Activated CD8-positive, alpha-beta T cell treated with anti-CD3 and anti-CD28 coated beads for 36 hours (primary cell): ENCODE measurements at regions not wholly inside any gene's neighbourhood (a gene's known extent, or its start where the extent isn't known, plus 50 kb on each side); places are given as distances from the start of the nearest gene placed in this dataset.

Source experiments
- ATAC-seq: fragments of 200-7000 bp; cut with Tn5 transposase; one replicate; pipeline ENCODE4 v1.10.0; 2021; ENCODE audit warnings: mild to moderate bottlenecking, moderate library complexity
- CTCF ChIA-PET: fragments of 350-600 bp; sonication (Branson Sonifier 250); formaldehyde crosslinking; loops from one replicate; lab custom pipeline; 2021; ENCODE audit warnings: antibody characterized with exemption; lab: Charles Lee
- POLR2A ChIA-PET: fragments of 350-600 bp; sonication (Branson Sonifier 250); formaldehyde crosslinking; loops from one replicate; lab custom pipeline; 2021; ENCODE audit warnings: antibody characterized with exemption; lab: Charles Lee
- DNase-seq: peaks from one replicate; pipeline ENCODE4 v3.0.0-alpha.2; 2020
- H3K27ac Mint-ChIP-seq: one replicate; pipeline ENCODE4 v1.8.0; 2021; ENCODE audit warnings: mild to moderate bottlenecking, mixed read lengths
- H3K27me3 Mint-ChIP-seq: one replicate; pipeline ENCODE4 v1.8.0; 2021; ENCODE audit warnings: mixed read lengths
- H3K36me3 Mint-ChIP-seq: one replicate; pipeline ENCODE4 v1.8.0; 2021; ENCODE audit warnings: low read depth, mixed read lengths
- H3K4me1 Mint-ChIP-seq: one replicate; pipeline ENCODE4 v1.8.0; 2021; ENCODE audit warnings: low read depth, mixed read lengths
- H3K4me3 Mint-ChIP-seq: one replicate; pipeline ENCODE4 v1.8.0; 2021; ENCODE audit warnings: mild to moderate bottlenecking, moderate library complexity, mixed read lengths
- H3K9me3 Mint-ChIP-seq: one replicate; pipeline ENCODE4 v1.8.0; 2021; ENCODE audit warnings: mixed read lengths
- intact Hi-C: fragments of 100-400 bp; cut with micrococcal nuclease; formaldehyde crosslinking; loops from one replicate; pipeline ENCODE4 v1.10.0; 2022
- TF ChIP-seq, protein P1 (sequence below): fragments of 200-600 bp; IDR thresholded peaks from one replicate; pipeline ENCODE4 v1.8.0; 2022; ENCODE audit warnings: antibody characterized with exemption, mild to moderate bottlenecking

DNA sequence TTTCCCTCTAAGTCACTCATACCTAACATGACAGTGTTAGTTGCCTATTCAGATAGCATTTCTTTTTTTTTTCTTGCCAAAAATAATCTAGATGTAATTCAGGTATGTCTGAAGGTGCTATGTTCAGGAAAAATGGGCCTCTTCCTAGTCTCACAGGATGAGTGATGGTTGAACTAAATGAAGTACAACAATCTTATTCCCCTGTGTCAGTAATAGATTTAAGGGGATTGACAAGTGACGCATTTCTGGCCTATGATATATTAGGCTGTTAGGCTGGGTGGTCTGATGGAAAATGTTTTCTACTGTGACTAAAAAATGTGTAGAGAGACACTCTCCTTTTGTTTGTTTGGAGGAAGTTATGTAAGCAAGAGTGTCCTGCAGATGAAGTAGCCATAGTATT lies 878.7 kb upstream of the SLITRK1 start:
- ATAC-seq = no peak
- intact Hi-C loops = no loop called here

DNA sequence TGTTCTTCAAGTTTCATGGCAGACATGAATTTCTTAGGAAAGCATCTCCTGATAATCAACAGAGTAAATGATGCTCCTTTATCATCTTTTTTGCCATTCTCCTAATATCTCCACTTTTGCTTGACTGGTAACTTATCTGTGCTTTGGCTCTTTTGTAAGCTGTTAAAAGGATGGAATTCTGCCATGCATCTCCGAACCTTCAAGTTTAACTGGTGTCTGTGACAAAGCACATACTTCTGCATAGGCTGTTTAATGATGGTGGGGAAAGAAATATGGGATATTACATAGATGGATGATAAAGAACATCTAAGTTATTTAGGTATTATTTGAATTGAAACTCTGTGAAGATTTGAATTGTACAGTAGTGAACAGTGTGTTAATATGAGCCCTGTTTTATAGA lies 866.9 kb upstream of the SLITRK1 start:
- TF ChIP-seq, protein P1, sequence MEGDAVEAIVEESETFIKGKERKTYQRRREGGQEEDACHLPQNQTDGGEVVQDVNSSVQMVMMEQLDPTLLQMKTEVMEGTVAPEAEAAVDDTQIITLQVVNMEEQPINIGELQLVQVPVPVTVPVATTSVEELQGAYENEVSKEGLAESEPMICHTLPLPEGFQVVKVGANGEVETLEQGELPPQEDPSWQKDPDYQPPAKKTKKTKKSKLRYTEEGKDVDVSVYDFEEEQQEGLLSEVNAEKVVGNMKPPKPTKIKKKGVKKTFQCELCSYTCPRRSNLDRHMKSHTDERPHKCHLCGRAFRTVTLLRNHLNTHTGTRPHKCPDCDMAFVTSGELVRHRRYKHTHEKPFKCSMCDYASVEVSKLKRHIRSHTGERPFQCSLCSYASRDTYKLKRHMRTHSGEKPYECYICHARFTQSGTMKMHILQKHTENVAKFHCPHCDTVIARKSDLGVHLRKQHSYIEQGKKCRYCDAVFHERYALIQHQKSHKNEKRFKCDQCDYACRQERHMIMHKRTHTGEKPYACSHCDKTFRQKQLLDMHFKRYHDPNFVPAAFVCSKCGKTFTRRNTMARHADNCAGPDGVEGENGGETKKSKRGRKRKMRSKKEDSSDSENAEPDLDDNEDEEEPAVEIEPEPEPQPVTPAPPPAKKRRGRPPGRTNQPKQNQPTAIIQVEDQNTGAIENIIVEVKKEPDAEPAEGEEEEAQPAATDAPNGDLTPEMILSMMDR = no peak
- ChIA-PET CTCF (no interaction called here), POLR2A (no interaction called here)
- no peak for DNase-seq
- Mint-ChIP-seq H3K4me3 (no peak overlapping the region), H3K36me3 (no peaks in the 10 kb centered on the region), H3K27me3 (no peaks in the 10 kb centered on the region), H3K4me1 (no peaks in the 10 kb centered on the region), H3K27ac (no peak overlapping the region), H3K9me3 (peaks cover 3% of the 10 kb centered on the region)
- intact Hi-C loops = no loop called here
- no peak for ATAC-seq

More for the DNA sequence above, 878.7 kb upstream of the SLITRK1 start:
- DNase-seq = no peak
- Mint-ChIP-seq H3K4me1 (no peaks in the 10 kb centered on the region), H3K4me3 (no peak overlapping the region), H3K9me3 (peaks cover 2% of the 10 kb centered on the region), H3K27me3 (no peaks in the 10 kb centered on the region), H3K36me3 (no peaks in the 10 kb centered on the region), H3K27ac (no peak overlapping the region)
- CTCF ChIA-PET = no interaction called here
- POLR2A ChIA-PET = no interaction called here
- TF ChIP-seq, protein P1 = no peak

- DNase-seq = no peak
- POLR2A ChIA-PET = no interaction called here
- H3K36me3 Mint-ChIP-seq = no peaks in the 10 kb centered on the region
- H3K27me3 Mint-ChIP-seq = no peaks in the 10 kb centered on the region
- H3K9me3 Mint-ChIP-seq = peaks cover 1% of the 10 kb centered on the region
- CTCF ChIA-PET = no interaction called here
- no peak for ATAC-seq
- intact Hi-C loops = no loop called here
- TF ChIP-seq, protein P1 = no peak
- no peak overlapping the region for H3K4me3 Mint-ChIP-seq
- no peak overlapping the region for H3K27ac Mint-ChIP-seq
- H3K4me1 Mint-ChIP-seq = no peaks in the 10 kb centered on the region
Observed at GRCh38 chr13:84745051-84745551, 862.8 kb upstream of the SLITRK1 start.

GRCh38 chr13:84744203-84744602 lies 861.9 kb upstream of the SLITRK1 start:
- TF ChIP-seq, protein P1 = no peak
- intact Hi-C loops = no loop called here
- H3K9me3 Mint-ChIP-seq = peaks cover 1% of the 10 kb centered on the region
- no peaks in the 10 kb centered on the region for H3K27me3 Mint-ChIP-seq
- no peak for ATAC-seq
- ChIA-PET CTCF (no interaction called here), POLR2A (no interaction called here)
- no peaks in the 10 kb centered on the region for H3K4me1 Mint-ChIP-seq
- no peak for DNase-seq
- no peak overlapping the region for H3K27ac Mint-ChIP-seq
- H3K4me3 Mint-ChIP-seq = no peak overlapping the region
- no peaks in the 10 kb centered on the region for H3K36me3 Mint-ChIP-seq

- Mint-ChIP-seq H3K27ac (no peak overlapping the region), H3K4me1 (no peaks in the 10 kb centered on the region), H3K36me3 (no peaks in the 10 kb centered on the region), H3K27me3 (no peaks in the 10 kb centered on the region), H3K9me3 (peaks cover 4% of the 10 kb centered on the region), H3K4me3 (no peak overlapping the region)
- ATAC-seq (no peak), DNase-seq (no peak)
- ChIA-PET CTCF (no interaction called here), POLR2A (no interaction called here)
- intact Hi-C loops = no loop called here
- TF ChIP-seq, protein P1 = no peak
Observed at GRCh38 chr13:84741253-84741652, 859.0 kb upstream of the SLITRK1 start.
